ENCODE measurements at regions not wholly inside any gene's neighbourhood (a gene's known extent, or its start where the extent isn't known, plus 50 kb on each side); places are given as distances from the start of the nearest gene placed in this dataset.

- peaks cover 2% of the 10 kb centered on the region; the same call in 1 of the 2 replicates for H3K27me3 Mint-ChIP-seq (ENCODE audit: insufficient read depth)
- H3K4me3 Mint-ChIP-seq: no peak overlapping the region
- H3K27ac Mint-ChIP-seq: no peak overlapping the region
- H3K9me3 Mint-ChIP-seq: peaks cover 79% of the 10 kb centered on the region
- no peaks in the 10 kb centered on the region for H3K4me1 Mint-ChIP-seq (ENCODE audit: low read depth)
- DNase-seq: no peak
- peaks cover 13% of the 10 kb centered on the region; the same call in 1 of the 2 replicates for H3K36me3 Mint-ChIP-seq (ENCODE audit: low read depth)
- TF ChIP-seq CTCF (IDR thresholded peaks at IDR 0.05): no peak
Measured at GRCh38 chr5:174500636-174501035, 223.7 kb upstream of the MSX2 start.

GRCh38 chr5:174501461-174502069 lies 222.8 kb upstream of the MSX2 start:
- no peak for DNase-seq
- Mint-ChIP-seq H3K36me3 (ENCODE audit: low read depth) (peaks cover 13% of the 10 kb centered on the region; the same call in 1 of the 2 replicates), H3K4me3 (no peak overlapping the region), H3K27ac (no peak overlapping the region), H3K9me3 (peaks cover 81% of the 10 kb centered on the region), H3K27me3 (ENCODE audit: insufficient read depth) (peaks cover 2% of the 10 kb centered on the region; the same call in 1 of the 2 replicates), H3K4me1 (ENCODE audit: low read depth) (no peaks in the 10 kb centered on the region)
- no peak for TF ChIP-seq CTCF (IDR thresholded peaks at IDR 0.05)

GRCh38 chr5:174503086-174503460 lies 221.3 kb upstream of the MSX2 start:
- Mint-ChIP-seq H3K27me3 (ENCODE audit: insufficient read depth) (peaks cover 2% of the 10 kb centered on the region; the same call in 1 of the 2 replicates), H3K4me1 (ENCODE audit: low read depth) (no peaks in the 10 kb centered on the region), H3K36me3 (ENCODE audit: low read depth) (peaks cover 7% of the 10 kb centered on the region; the same call in 1 of the 2 replicates), H3K27ac (no peak overlapping the region), H3K9me3 (peaks cover 77% of the 10 kb centered on the region), H3K4me3 (no peak overlapping the region)
- DNase-seq: no peak
- no peak for TF ChIP-seq CTCF (IDR thresholded peaks at IDR 0.05)

GRCh38 chr5:174503461-174504265 lies 220.7 kb upstream of the MSX2 start:
- no peaks in the 10 kb centered on the region for H3K4me1 Mint-ChIP-seq (ENCODE audit: low read depth)
- H3K36me3 Mint-ChIP-seq (ENCODE audit: low read depth): peaks cover 7% of the 10 kb centered on the region; the same call in 1 of the 2 replicates
- DNase-seq: peak; percentile 13
- no peak overlapping the region for H3K4me3 Mint-ChIP-seq
- peaks cover 2% of the 10 kb centered on the region; the same call in 1 of the 2 replicates for H3K27me3 Mint-ChIP-seq (ENCODE audit: insufficient read depth)
- peaks cover 72% of the 10 kb centered on the region for H3K9me3 Mint-ChIP-seq
- H3K27ac Mint-ChIP-seq: no peak overlapping the region
- no peak for TF ChIP-seq CTCF (IDR thresholded peaks at IDR 0.05)

- peaks cover 71% of the 10 kb centered on the region for H3K9me3 Mint-ChIP-seq
- no peak overlapping the region for H3K27ac Mint-ChIP-seq
- no peaks in the 10 kb centered on the region for H3K4me1 Mint-ChIP-seq (ENCODE audit: low read depth)
- DNase-seq: no peak
- H3K36me3 Mint-ChIP-seq (ENCODE audit: low read depth): peaks cover 7% of the 10 kb centered on the region; the same call in 1 of the 2 replicates
- H3K4me3 Mint-ChIP-seq: no peak overlapping the region
- no peak for TF ChIP-seq CTCF (IDR thresholded peaks at IDR 0.05)
- H3K27me3 Mint-ChIP-seq (ENCODE audit: insufficient read depth): peaks cover 2% of the 10 kb centered on the region; the same call in 1 of the 2 replicates
Measured at GRCh38 chr5:174504266-174504726, 220.1 kb upstream of the MSX2 start.
